HEK293 (cell line): ENCODE measurements at regions not wholly inside any gene's neighbourhood (a gene's known extent, or its start where the extent isn't known, plus 50 kb on each side); places are given as distances from the start of the nearest gene placed in this dataset.

Experiments used
- EGR2 ChIP-seq: fragments of 450-650 bp; formaldehyde crosslinking; IDR thresholded peaks from 2 replicates; pipeline ENCODE4 v1.5.1; 2016; ENCODE audit warnings: low read depth, missing biosample characterization, missing genetic modification characterization
- GLI4 ChIP-seq: fragments of 450-650 bp; formaldehyde crosslinking; IDR thresholded peaks from 2 replicates; pipeline ENCODE4 v1.5.1; 2016; ENCODE audit warnings: missing biosample characterization, missing genetic modification characterization
- GLIS1 ChIP-seq: fragments of 450-650 bp; formaldehyde crosslinking; IDR thresholded peaks from 2 replicates; pipeline ENCODE4 v1.5.1; 2016; ENCODE audit warnings: missing biosample characterization, missing genetic modification characterization
- GLIS2 ChIP-seq: fragments of 450-650 bp; formaldehyde crosslinking; IDR thresholded peaks from 2 replicates; pipeline ENCODE4 v1.5.1; 2016; ENCODE audit warnings: missing biosample characterization, missing genetic modification characterization
- HOXA7 ChIP-seq: sonication (generic); formaldehyde crosslinking; IDR thresholded peaks from 2 replicates; pipeline ENCODE4 v1.8.1; 2022; ENCODE audit warnings: missing genetic modification reagents, borderline replicate concordance
- OVOL3 ChIP-seq: fragments of 450-650 bp; formaldehyde crosslinking; IDR thresholded peaks from 2 replicates; pipeline ENCODE4 v1.5.1; 2016; ENCODE audit warnings: missing biosample characterization, missing genetic modification characterization
- SCRT2 ChIP-seq: fragments of 450-650 bp; formaldehyde crosslinking; IDR thresholded peaks from 2 replicates; pipeline ENCODE4 v1.5.1; 2016; ENCODE audit warnings: missing biosample characterization, missing genetic modification characterization
- TRIM28 ChIP-seq: IDR thresholded peaks from 2 replicates; pipeline ENCODE4 v1.6.1; 2011; ENCODE audit warnings: low read length, control low read depth, borderline replicate concordance
- WT1 ChIP-seq: fragments of 450-650 bp; formaldehyde crosslinking; IDR thresholded peaks from 2 replicates; pipeline ENCODE4 v1.5.1; 2016; ENCODE audit warnings: missing biosample characterization, missing genetic modification characterization
- ZBTB1 ChIP-seq: fragments of 450-650 bp; formaldehyde crosslinking; IDR thresholded peaks from 2 replicates; pipeline ENCODE4 v1.5.1; 2016; ENCODE audit warnings: missing biosample characterization, missing genetic modification characterization
- ZBTB17 ChIP-seq: fragments of 450-650 bp; formaldehyde crosslinking; IDR thresholded peaks from 2 replicates; pipeline ENCODE4 v1.5.1; 2016; ENCODE audit warnings: missing biosample characterization, missing genetic modification characterization
- ZBTB21 ChIP-seq: fragments of 450-650 bp; formaldehyde crosslinking; IDR thresholded peaks from 2 replicates; pipeline ENCODE4 v1.5.1; 2017; ENCODE audit warnings: missing biosample characterization, missing genetic modification characterization
- ZFHX2 ChIP-seq: fragments of 450-650 bp; formaldehyde crosslinking; conservative IDR thresholded peaks from 2 replicates; pipeline ENCODE4 v1.5.1; 2016; ENCODE audit warnings: missing biosample characterization, missing genetic modification characterization
- ZFP37 ChIP-seq: fragments of 450-650 bp; formaldehyde crosslinking; IDR thresholded peaks from 2 replicates; pipeline ENCODE4 v1.5.1; 2016; ENCODE audit warnings: missing biosample characterization, missing genetic modification characterization
- ZNF121 ChIP-seq: fragments of 450-650 bp; formaldehyde crosslinking; IDR thresholded peaks from 2 replicates; pipeline ENCODE4 v1.5.1; 2016; ENCODE audit warnings: missing biosample characterization, missing genetic modification characterization
- ZNF16 ChIP-seq: fragments of 450-650 bp; formaldehyde crosslinking; IDR thresholded peaks from 2 replicates; pipeline ENCODE4 v1.5.1; 2016; ENCODE audit warnings: low read depth, missing biosample characterization, missing genetic modification characterization
- ZNF2 ChIP-seq: fragments of 450-650 bp; formaldehyde crosslinking; IDR thresholded peaks from 2 replicates; pipeline ENCODE4 v1.5.1; 2016; ENCODE audit warnings: missing biosample characterization, missing genetic modification characterization
- ZNF202 ChIP-seq: fragments of 450-650 bp; formaldehyde crosslinking; IDR thresholded peaks from 2 replicates; pipeline ENCODE4 v1.5.1; 2016; ENCODE audit warnings: missing biosample characterization, missing genetic modification characterization, borderline replicate concordance
- ZNF248 ChIP-seq: fragments of 450-650 bp; formaldehyde crosslinking; IDR thresholded peaks from 2 replicates; pipeline ENCODE4 v1.5.1; 2017; ENCODE audit warnings: missing biosample characterization, missing genetic modification characterization
- ZNF37A ChIP-seq: fragments of 450-650 bp; IDR thresholded peaks from 2 replicates; pipeline ENCODE4 v1.5.1; 2018; ENCODE audit warnings: missing biosample characterization, missing genetic modification characterization
- ZNF423 ChIP-seq: fragments of 450-650 bp; formaldehyde crosslinking; IDR thresholded peaks from 2 replicates; pipeline ENCODE4 v1.5.1; 2016; ENCODE audit warnings: missing biosample characterization, missing genetic modification characterization
- ZNF433 ChIP-seq: fragments of 450-650 bp; formaldehyde crosslinking; IDR thresholded peaks from 2 replicates; pipeline ENCODE4 v1.5.1; 2016; ENCODE audit warnings: missing biosample characterization, missing genetic modification characterization, low read depth
- ZNF514 ChIP-seq: fragments of 450-650 bp; formaldehyde crosslinking; IDR thresholded peaks from 2 replicates; pipeline ENCODE4 v1.5.1; 2016; ENCODE audit warnings: missing biosample characterization, missing genetic modification characterization
- ZNF548 ChIP-seq: fragments of 450-650 bp; formaldehyde crosslinking; IDR thresholded peaks from 2 replicates; pipeline ENCODE4 v1.5.1; 2016; ENCODE audit warnings: missing biosample characterization, missing genetic modification characterization
- ZNF596 ChIP-seq: fragments of 450-650 bp; IDR thresholded peaks from 2 replicates; pipeline ENCODE4 v1.5.0; 2018; ENCODE audit warnings: missing biosample characterization, mild to moderate bottlenecking, missing genetic modification characterization, moderate library complexity
- ZNF600 ChIP-seq: fragments of 450-650 bp; formaldehyde crosslinking; IDR thresholded peaks from 2 replicates; pipeline ENCODE4 v1.5.1; 2016; ENCODE audit warnings: missing biosample characterization, missing genetic modification characterization
- ZNF626 ChIP-seq: fragments of 450-650 bp; sonication (Bioruptor Pico); formaldehyde crosslinking; IDR thresholded peaks from 2 replicates; pipeline ENCODE4 v1.5.1; 2018; ENCODE audit warnings: missing biosample characterization, missing genetic modification characterization, inconsistent platforms
- ZNF658 ChIP-seq: fragments of 450-650 bp; formaldehyde crosslinking; IDR thresholded peaks from 2 replicates; pipeline ENCODE4; 2016; ENCODE audit warnings: missing biosample characterization, missing genetic modification characterization
- ZNF707 ChIP-seq: fragments of 450-650 bp; formaldehyde crosslinking; IDR thresholded peaks from 2 replicates; pipeline ENCODE4 v1.5.1; 2016; ENCODE audit warnings: missing biosample characterization, missing genetic modification characterization
- ZNF776 ChIP-seq: fragments of 450-650 bp; formaldehyde crosslinking; IDR thresholded peaks from 2 replicates; pipeline ENCODE4 v1.5.0; 2017; ENCODE audit warnings: missing biosample characterization, missing genetic modification characterization, borderline replicate concordance
- ZNF777 ChIP-seq: fragments of 450-650 bp; formaldehyde crosslinking; IDR thresholded peaks from 2 replicates; pipeline ENCODE4 v1.5.1; 2017; ENCODE audit warnings: missing biosample characterization, missing genetic modification characterization, borderline replicate concordance
- ZNF837 ChIP-seq: fragments of 450-650 bp; formaldehyde crosslinking; IDR thresholded peaks from 2 replicates; pipeline ENCODE4 v1.5.1; 2016; ENCODE audit warnings: missing biosample characterization, missing genetic modification characterization
- TF ChIP-seq, protein P1 (sequence below): fragments of 450-650 bp; formaldehyde crosslinking; IDR thresholded peaks from 2 replicates; pipeline ENCODE4 v1.5.1; 2016; ENCODE audit warnings: missing biosample characterization, missing genetic modification characterization
- TF ChIP-seq, protein P2 (sequence below): fragments of 450-650 bp; formaldehyde crosslinking; IDR thresholded peaks from 2 replicates; pipeline ENCODE4 v1.5.1; 2017; ENCODE audit warnings: missing biosample characterization, missing genetic modification characterization
- TF ChIP-seq, protein P3 (sequence below): fragments of 450-650 bp; formaldehyde crosslinking; IDR thresholded peaks from 2 replicates; pipeline ENCODE4 v1.5.1; 2017; ENCODE audit warnings: missing biosample characterization, missing genetic modification characterization
- TF ChIP-seq, protein P4 (sequence below): fragments of 450-650 bp; formaldehyde crosslinking; IDR thresholded peaks from 2 replicates; pipeline ENCODE4 v1.5.1; 2016; ENCODE audit warnings: missing biosample characterization, missing genetic modification characterization
- TF ChIP-seq, protein P5 (sequence below): fragments of 450-650 bp; formaldehyde crosslinking; IDR thresholded peaks from 2 replicates; pipeline ENCODE4 v1.5.1; 2016; ENCODE audit warnings: missing biosample characterization, missing genetic modification characterization

DNA sequence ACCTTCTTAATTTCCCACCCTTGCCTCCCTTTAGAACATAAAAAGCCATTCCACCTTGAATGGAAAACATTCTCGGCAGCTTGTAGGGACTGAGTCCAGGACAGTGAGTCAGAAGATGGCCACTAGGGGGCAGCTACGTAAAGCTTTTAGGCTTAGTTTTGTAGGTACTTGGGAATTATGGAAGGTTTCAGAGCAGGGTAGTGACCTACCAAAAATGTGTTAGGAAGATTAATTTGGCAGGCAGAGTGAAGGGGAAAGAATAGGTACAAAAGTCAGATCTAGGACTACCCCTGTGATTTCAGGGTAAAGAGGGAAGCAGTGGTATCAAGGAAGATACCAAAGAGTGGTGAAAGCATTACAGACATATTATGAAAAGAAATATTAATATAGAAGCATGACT, 198.4 kb downstream of the NDFIP2 start (continued):
- TF ChIP-seq ZBTB21 (no peak), ZNF600 (tag by site-specific recombination) (no peak), ZBTB17 (tag by site-specific recombination) (no peak), WT1 (tag by site-specific recombination) (no peak), ZNF596 (tag by site-specific recombination) (no peak), OVOL3 (tag by site-specific recombination) (no peak), ZNF202 (tag by site-specific recombination) (no peak), ZFHX2 (no peak), HOXA7 (CRISPR knock-in tag) (no peak), TRIM28 (peak; percentile 88), SCRT2 (tag by site-specific recombination) (no peak), ZNF16 (peak; percentile 98), ZNF423 (no peak), ZNF777 (tag by site-specific recombination) (no peak), ZNF776 (tag by site-specific recombination) (no peak), ZNF548 (tag by site-specific recombination) (no peak), ZNF626 (tag by site-specific recombination) (no peak), ZBTB1 (tag by site-specific recombination) (no peak), ZNF837 (tag by site-specific recombination) (no peak), ZNF37A (tag by site-specific recombination) (no peak), GLI4 (tag by site-specific recombination) (no peak), ZNF658 (tag by site-specific recombination) (no peak), ZNF514 (tag by site-specific recombination) (no peak), ZNF121 (peak; percentile 31; the same call in 1 of the 2 replicates), ZNF2 (tag by site-specific recombination) (peak; percentile 73; the same call in 1 of the 2 replicates), ZNF433 (tag by site-specific recombination) (no peak), ZFP37 (peak; percentile 62; the same call in 1 of the 2 replicates), GLIS2 (no peak), GLIS1 (tag by site-specific recombination) (no peak), ZNF248 (tag by site-specific recombination) (no peak), ZNF707 (tag by site-specific recombination) (no peak), EGR2 (tag by site-specific recombination) (no peak)
- TF ChIP-seq, protein P1, sequence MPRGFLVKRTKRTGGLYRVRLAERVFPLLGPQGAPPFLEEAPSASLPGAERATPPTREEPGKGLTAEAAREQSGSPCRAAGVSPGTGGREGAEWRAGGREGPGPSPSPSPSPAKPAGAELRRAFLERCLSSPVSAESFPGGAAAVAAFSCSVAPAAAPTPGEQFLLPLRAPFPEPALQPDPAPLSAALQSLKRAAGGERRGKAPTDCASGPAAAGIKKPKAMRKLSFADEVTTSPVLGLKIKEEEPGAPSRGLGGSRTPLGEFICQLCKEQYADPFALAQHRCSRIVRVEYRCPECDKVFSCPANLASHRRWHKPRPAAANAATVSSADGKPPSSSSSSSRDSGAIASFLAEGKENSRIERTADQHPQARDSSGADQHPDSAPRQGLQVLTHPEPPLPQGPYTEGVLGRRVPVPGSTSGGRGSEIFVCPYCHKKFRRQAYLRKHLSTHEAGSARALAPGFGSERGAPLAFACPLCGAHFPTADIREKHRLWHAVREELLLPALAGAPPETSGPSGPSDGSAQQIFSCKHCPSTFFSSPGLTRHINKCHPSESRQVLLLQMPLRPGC (tag by site-specific recombination): no peak
- TF ChIP-seq, protein P2, sequence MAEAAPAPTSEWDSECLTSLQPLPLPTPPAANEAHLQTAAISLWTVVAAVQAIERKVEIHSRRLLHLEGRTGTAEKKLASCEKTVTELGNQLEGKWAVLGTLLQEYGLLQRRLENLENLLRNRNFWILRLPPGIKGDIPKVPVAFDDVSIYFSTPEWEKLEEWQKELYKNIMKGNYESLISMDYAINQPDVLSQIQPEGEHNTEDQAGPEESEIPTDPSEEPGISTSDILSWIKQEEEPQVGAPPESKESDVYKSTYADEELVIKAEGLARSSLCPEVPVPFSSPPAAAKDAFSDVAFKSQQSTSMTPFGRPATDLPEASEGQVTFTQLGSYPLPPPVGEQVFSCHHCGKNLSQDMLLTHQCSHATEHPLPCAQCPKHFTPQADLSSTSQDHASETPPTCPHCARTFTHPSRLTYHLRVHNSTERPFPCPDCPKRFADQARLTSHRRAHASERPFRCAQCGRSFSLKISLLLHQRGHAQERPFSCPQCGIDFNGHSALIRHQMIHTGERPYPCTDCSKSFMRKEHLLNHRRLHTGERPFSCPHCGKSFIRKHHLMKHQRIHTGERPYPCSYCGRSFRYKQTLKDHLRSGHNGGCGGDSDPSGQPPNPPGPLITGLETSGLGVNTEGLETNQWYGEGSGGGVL (tag by site-specific recombination): no peak
- TF ChIP-seq, protein P3, sequence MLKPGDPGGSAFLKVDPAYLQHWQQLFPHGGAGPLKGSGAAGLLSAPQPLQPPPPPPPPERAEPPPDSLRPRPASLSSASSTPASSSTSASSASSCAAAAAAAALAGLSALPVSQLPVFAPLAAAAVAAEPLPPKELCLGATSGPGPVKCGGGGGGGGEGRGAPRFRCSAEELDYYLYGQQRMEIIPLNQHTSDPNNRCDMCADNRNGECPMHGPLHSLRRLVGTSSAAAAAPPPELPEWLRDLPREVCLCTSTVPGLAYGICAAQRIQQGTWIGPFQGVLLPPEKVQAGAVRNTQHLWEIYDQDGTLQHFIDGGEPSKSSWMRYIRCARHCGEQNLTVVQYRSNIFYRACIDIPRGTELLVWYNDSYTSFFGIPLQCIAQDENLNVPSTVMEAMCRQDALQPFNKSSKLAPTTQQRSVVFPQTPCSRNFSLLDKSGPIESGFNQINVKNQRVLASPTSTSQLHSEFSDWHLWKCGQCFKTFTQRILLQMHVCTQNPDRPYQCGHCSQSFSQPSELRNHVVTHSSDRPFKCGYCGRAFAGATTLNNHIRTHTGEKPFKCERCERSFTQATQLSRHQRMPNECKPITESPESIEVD (tag by site-specific recombination): no peak
- TF ChIP-seq, protein P4, sequence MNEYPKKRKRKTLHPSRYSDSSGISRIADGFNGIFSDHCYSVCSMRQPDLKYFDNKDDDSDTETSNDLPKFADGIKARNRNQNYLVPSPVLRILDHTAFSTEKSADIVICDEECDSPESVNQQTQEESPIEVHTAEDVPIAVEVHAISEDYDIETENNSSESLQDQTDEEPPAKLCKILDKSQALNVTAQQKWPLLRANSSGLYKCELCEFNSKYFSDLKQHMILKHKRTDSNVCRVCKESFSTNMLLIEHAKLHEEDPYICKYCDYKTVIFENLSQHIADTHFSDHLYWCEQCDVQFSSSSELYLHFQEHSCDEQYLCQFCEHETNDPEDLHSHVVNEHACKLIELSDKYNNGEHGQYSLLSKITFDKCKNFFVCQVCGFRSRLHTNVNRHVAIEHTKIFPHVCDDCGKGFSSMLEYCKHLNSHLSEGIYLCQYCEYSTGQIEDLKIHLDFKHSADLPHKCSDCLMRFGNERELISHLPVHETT: no peak
- TF ChIP-seq, protein P5, sequence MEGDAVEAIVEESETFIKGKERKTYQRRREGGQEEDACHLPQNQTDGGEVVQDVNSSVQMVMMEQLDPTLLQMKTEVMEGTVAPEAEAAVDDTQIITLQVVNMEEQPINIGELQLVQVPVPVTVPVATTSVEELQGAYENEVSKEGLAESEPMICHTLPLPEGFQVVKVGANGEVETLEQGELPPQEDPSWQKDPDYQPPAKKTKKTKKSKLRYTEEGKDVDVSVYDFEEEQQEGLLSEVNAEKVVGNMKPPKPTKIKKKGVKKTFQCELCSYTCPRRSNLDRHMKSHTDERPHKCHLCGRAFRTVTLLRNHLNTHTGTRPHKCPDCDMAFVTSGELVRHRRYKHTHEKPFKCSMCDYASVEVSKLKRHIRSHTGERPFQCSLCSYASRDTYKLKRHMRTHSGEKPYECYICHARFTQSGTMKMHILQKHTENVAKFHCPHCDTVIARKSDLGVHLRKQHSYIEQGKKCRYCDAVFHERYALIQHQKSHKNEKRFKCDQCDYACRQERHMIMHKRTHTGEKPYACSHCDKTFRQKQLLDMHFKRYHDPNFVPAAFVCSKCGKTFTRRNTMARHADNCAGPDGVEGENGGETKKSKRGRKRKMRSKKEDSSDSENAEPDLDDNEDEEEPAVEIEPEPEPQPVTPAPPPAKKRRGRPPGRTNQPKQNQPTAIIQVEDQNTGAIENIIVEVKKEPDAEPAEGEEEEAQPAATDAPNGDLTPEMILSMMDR (tag by site-specific recombination): peak; percentile 34; the same call in 1 of the 2 replicates
